ENCODE measurements at regions not wholly inside any gene's neighbourhood (a gene's known extent, or its start where the extent isn't known, plus 50 kb on each side); places are given as distances from the start of the nearest gene placed in this dataset.
A peak's percentile ranks its signal among the peaks of the same experiment; 100 is the strongest.

GRCh38 chr15:96801576-96802150 lies 471.2 kb downstream of the NR2F2 start (continued):
- TF ChIP-seq USF2 (CRISPR knock-in tag; IDR thresholded peaks at IDR 0.05) = no peak
- TF ChIP-seq ERG (CRISPR knock-in tag; IDR thresholded peaks at IDR 0.05) = no peak
- no peak for TF ChIP-seq GTF2I (CRISPR knock-in tag; conservative IDR thresholded peaks at IDR 0.05)
- no peak for TF ChIP-seq HMGA2 (CRISPR knock-in tag; IDR thresholded peaks at IDR 0.05)
- TF ChIP-seq NFATC4 (CRISPR knock-in tag; IDR thresholded peaks at IDR 0.05) = no peak
- TF ChIP-seq ZNF532 (CRISPR knock-in tag; IDR thresholded peaks at IDR 0.05; ENCODE audit: borderline replicate concordance) = no peak

- peaks cover 3% of the 10 kb centered on the region; the same call in 1 of the 2 replicates for H3K36me3 Mint-ChIP-seq
- H3K27me3 Mint-ChIP-seq (ENCODE audit: low read depth) = no peaks in the 10 kb centered on the region
- H3K27ac Mint-ChIP-seq = 0 out of 2 replicates have a peak overlapping the region, but pooled peaks have one; percentile 31
- no peak overlapping the region for H3K4me3 Mint-ChIP-seq
- H3K9me3 Mint-ChIP-seq = peaks cover 11% of the 10 kb centered on the region
- peak; percentile 81 for ATAC-seq
- TF ChIP-seq ZMAT4 (CRISPR knock-in tag; IDR thresholded peaks at IDR 0.05) (no peak), OVOL2 (CRISPR knock-in tag; IDR thresholded peaks at IDR 0.05; ENCODE audit: borderline replicate concordance) (no peak), ZSCAN18 (CRISPR knock-in tag; IDR thresholded peaks at IDR 0.05) (no peak)
- CTCF ChIA-PET = no interaction called here
- no peak for DNase-seq (ENCODE audit: low spot score)
- peaks cover 31% of the 10 kb centered on the region for H3K4me1 Mint-ChIP-seq
- POLR2A ChIA-PET = no interaction called here
Measured at GRCh38 chr15:96802611-96803255, 472.2 kb downstream of the NR2F2 start.

- H3K27me3 Mint-ChIP-seq (ENCODE audit: low read depth) = no peaks in the 10 kb centered on the region
- ATAC-seq = no peak
- no peak overlapping the region for H3K27ac Mint-ChIP-seq
- DNase-seq (ENCODE audit: low spot score) = no peak
- peaks cover 31% of the 10 kb centered on the region for H3K4me1 Mint-ChIP-seq
- CTCF ChIA-PET = no interaction called here
- POLR2A ChIA-PET = no interaction called here
- no peak overlapping the region for H3K4me3 Mint-ChIP-seq
- peaks cover 14% of the 10 kb centered on the region for H3K9me3 Mint-ChIP-seq
- peaks cover 3% of the 10 kb centered on the region; the same call in 1 of the 2 replicates for H3K36me3 Mint-ChIP-seq
- TF ChIP-seq CREM (CRISPR knock-in tag; IDR thresholded peaks at IDR 0.05) = no peak
- TF ChIP-seq ESRRA (CRISPR knock-in tag; IDR thresholded peaks at IDR 0.05; ENCODE audit: borderline replicate concordance) = no peak
- no peak for TF ChIP-seq NR3C1 (CRISPR knock-in tag; conservative IDR thresholded peaks at IDR 0.05; ENCODE audit: low read depth)
- TF ChIP-seq NFATC4 (CRISPR knock-in tag; IDR thresholded peaks at IDR 0.05) = no peak
- TF ChIP-seq NR2C2 (CRISPR knock-in tag; IDR thresholded peaks at IDR 0.05) = no peak
- no peak for TF ChIP-seq CTCF (IDR thresholded peaks at IDR 0.05)
- no peak for TF ChIP-seq GABPB1 (CRISPR knock-in tag; IDR thresholded peaks at IDR 0.05)
- no peak for TF ChIP-seq ZNF416 (CRISPR knock-in tag; IDR thresholded peaks at IDR 0.05)
- no peak for TF ChIP-seq RORB (CRISPR knock-in tag; IDR thresholded peaks at IDR 0.05)
- TF ChIP-seq ZNF423 (CRISPR knock-in tag; IDR thresholded peaks at IDR 0.05) = no peak
- no peak for TF ChIP-seq ZSCAN18 (CRISPR knock-in tag; IDR thresholded peaks at IDR 0.05)
Measured at GRCh38 chr15:96804754-96805153, 474.3 kb downstream of the NR2F2 start.

All from WTC11 (cell line).